ENCODE measurements at regions not wholly inside any gene's neighbourhood (a gene's known extent, or its start where the extent isn't known, plus 50 kb on each side); places are given as distances from the start of the nearest gene placed in this dataset.

GRCh38 chr3:189458528-189458927 lies 172.7 kb upstream of the TP63 start:
- WGBS (ENCODE audit: insufficient coverage) = 88% methylated on average over 3 of the region's 7 CpGs
- Histone ChIP-seq H3K9me3 (replicated peaks in 1 of 2; ENCODE audit: control insufficient read depth in 1 of 2, insufficient read depth in 1 of 2, low read length in 2 of 2) (peaks cover 0 to 5% of the 10 kb centered on the region in 2 donors), H3K4me1 (ENCODE audit: control insufficient read depth in 1 of 2, insufficient read depth in 2 of 2, low read length in 2 of 2) (no peaks in the 10 kb centered on the region), H3K27ac (ENCODE audit: low read depth in 1 of 2, low read length in 2 of 2) (no peak overlapping the region), H2AFZ (ENCODE audit: insufficient read depth, low read depth, low read length, poor library complexity, severe bottlenecking) (no peak overlapping the region), H4K20me1 (ENCODE audit: insufficient read depth, low read length) (no peaks in the 10 kb centered on the region), H3K36me3 (replicated peaks in 1 of 2; ENCODE audit: control insufficient read depth in 1 of 2, insufficient read depth in 2 of 2, low read length in 2 of 2) (no peaks in the 10 kb centered on the region), H3K9ac (ENCODE audit: insufficient read depth, low read length, poor library complexity, severe bottlenecking) (no peak overlapping the region), H3K4me3 (replicated peaks in 1 of 3; ENCODE audit: low read depth in 2 of 3, low read length in 3 of 3) (no peak overlapping the region), H3K4me2 (replicated peaks; ENCODE audit: extremely low read depth, low read length, poor library complexity, severe bottlenecking) (no peak overlapping the region), H3K27me3 (ENCODE audit: control insufficient read depth in 2 of 2, insufficient read depth in 2 of 2, low read length in 2 of 2) (no peaks in the 10 kb centered on the region), H3K79me2 (ENCODE audit: insufficient read depth, low read length) (no peaks in the 10 kb centered on the region)
- no peaks in the 10 kb centered on the region for H3K36me3 Mint-ChIP-seq
- no peak overlapping the region for H3K27ac Mint-ChIP-seq
- intact Hi-C loops (cut with micrococcal nuclease) = no loop called here
- no peaks in the 10 kb centered on the region for H3K27me3 Mint-ChIP-seq (ENCODE audit: low read depth in 3 of 3)
- no peak for DNase-seq
- no peaks in the 10 kb centered on the region for H3K4me1 Mint-ChIP-seq
- H3K4me3 Mint-ChIP-seq = no peak overlapping the region
- peaks cover 0 to 7% (median 5%) of the 10 kb centered on the region in 7 donors for H3K9me3 Mint-ChIP-seq
- TF ChIP-seq, protein P1, sequence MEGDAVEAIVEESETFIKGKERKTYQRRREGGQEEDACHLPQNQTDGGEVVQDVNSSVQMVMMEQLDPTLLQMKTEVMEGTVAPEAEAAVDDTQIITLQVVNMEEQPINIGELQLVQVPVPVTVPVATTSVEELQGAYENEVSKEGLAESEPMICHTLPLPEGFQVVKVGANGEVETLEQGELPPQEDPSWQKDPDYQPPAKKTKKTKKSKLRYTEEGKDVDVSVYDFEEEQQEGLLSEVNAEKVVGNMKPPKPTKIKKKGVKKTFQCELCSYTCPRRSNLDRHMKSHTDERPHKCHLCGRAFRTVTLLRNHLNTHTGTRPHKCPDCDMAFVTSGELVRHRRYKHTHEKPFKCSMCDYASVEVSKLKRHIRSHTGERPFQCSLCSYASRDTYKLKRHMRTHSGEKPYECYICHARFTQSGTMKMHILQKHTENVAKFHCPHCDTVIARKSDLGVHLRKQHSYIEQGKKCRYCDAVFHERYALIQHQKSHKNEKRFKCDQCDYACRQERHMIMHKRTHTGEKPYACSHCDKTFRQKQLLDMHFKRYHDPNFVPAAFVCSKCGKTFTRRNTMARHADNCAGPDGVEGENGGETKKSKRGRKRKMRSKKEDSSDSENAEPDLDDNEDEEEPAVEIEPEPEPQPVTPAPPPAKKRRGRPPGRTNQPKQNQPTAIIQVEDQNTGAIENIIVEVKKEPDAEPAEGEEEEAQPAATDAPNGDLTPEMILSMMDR (IDR thresholded peaks at IDR 0.05) = no peak

GRCh38 chr3:189459231-189459630 lies 172.0 kb upstream of the TP63 start:
- no peaks in the 10 kb centered on the region for H3K4me1 Mint-ChIP-seq
- WGBS (ENCODE audit: insufficient coverage) = no CpG with 5 or more reads among the region's 2 CpGs
- no peaks in the 10 kb centered on the region for H3K36me3 ChIP-seq (replicated peaks in 1 of 2; ENCODE audit: control insufficient read depth in 1 of 2, insufficient read depth in 2 of 2, low read length in 2 of 2)
- H3K27me3 ChIP-seq (ENCODE audit: control insufficient read depth in 2 of 2, insufficient read depth in 2 of 2, low read length in 2 of 2) = no peaks in the 10 kb centered on the region
- peaks cover 0 to 5% of the 10 kb centered on the region in 2 donors for H3K9me3 ChIP-seq (replicated peaks in 1 of 2; ENCODE audit: control insufficient read depth in 1 of 2, insufficient read depth in 1 of 2, low read length in 2 of 2)
- no peaks in the 10 kb centered on the region for H3K27me3 Mint-ChIP-seq (ENCODE audit: low read depth in 3 of 3)
- H3K36me3 Mint-ChIP-seq = no peaks in the 10 kb centered on the region
- TF ChIP-seq, protein P1 (IDR thresholded peaks at IDR 0.05) = no peak
- H3K27ac Mint-ChIP-seq = no peak overlapping the region
- no peak overlapping the region for H3K4me3 Mint-ChIP-seq
- no peak overlapping the region for H2AFZ ChIP-seq (ENCODE audit: insufficient read depth, low read depth, low read length, poor library complexity, severe bottlenecking)
- DNase-seq = no peak
- no peak overlapping the region for H3K4me2 ChIP-seq (replicated peaks; ENCODE audit: extremely low read depth, low read length, poor library complexity, severe bottlenecking)
- no peak overlapping the region for H3K9ac ChIP-seq (ENCODE audit: insufficient read depth, low read length, poor library complexity, severe bottlenecking)
- no peaks in the 10 kb centered on the region for H4K20me1 ChIP-seq (ENCODE audit: insufficient read depth, low read length)
- intact Hi-C loops (cut with micrococcal nuclease) = no loop called here
- H3K4me1 ChIP-seq (ENCODE audit: control insufficient read depth in 1 of 2, insufficient read depth in 2 of 2, low read length in 2 of 2) = no peaks in the 10 kb centered on the region
- H3K27ac ChIP-seq (ENCODE audit: low read depth in 1 of 2, low read length in 2 of 2) = no peak overlapping the region
- H3K9me3 Mint-ChIP-seq = peaks cover 0 to 7% (median 5%) of the 10 kb centered on the region in 7 donors
- no peak overlapping the region for H3K4me3 ChIP-seq (replicated peaks in 1 of 3; ENCODE audit: low read depth in 2 of 3, low read length in 3 of 3)
- no peaks in the 10 kb centered on the region for H3K79me2 ChIP-seq (ENCODE audit: insufficient read depth, low read length)
